ENCODE measurements at regions not wholly inside any gene's neighbourhood (a gene's known extent, or its start where the extent isn't known, plus 50 kb on each side); places are given as distances from the start of the nearest gene placed in this dataset.
"Not testable (repeated sequence)": the region's sequence is repeated elsewhere in the genome, so short reads cannot be mapped to it uniquely, and the experiment has no call there.

DNA sequence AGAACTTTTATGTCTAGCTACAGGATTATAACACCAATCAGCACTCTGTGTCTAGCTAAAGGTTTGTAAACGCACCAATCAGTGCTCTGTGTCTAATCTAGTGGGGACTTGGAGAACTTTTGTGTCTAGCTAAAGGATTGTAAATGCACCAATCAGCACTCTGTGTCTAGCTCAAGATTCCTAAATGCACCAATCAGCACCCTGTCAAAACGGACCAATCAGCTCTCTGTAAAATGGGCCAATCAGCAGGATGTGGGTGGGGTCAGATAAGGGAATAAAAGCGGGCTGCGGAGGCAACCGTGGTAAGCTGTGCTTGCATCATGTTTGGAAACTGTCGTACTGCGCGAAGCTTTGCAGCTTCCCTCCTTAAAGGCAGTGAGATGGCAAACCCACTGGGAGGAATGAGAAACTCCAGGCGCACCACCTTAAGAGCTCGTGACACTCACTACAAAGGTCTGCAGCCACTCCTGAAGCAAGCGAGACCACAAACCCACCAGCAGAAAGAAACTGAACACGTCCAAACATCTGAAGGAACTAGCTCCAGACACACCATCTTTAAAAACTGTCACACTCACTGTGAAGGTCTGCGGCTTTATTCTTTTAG, 112.1 kb upstream of the DUSP22 start:
- not testable (repeated sequence) for DNase-seq (ENCODE audit: low spot score)

DNA sequence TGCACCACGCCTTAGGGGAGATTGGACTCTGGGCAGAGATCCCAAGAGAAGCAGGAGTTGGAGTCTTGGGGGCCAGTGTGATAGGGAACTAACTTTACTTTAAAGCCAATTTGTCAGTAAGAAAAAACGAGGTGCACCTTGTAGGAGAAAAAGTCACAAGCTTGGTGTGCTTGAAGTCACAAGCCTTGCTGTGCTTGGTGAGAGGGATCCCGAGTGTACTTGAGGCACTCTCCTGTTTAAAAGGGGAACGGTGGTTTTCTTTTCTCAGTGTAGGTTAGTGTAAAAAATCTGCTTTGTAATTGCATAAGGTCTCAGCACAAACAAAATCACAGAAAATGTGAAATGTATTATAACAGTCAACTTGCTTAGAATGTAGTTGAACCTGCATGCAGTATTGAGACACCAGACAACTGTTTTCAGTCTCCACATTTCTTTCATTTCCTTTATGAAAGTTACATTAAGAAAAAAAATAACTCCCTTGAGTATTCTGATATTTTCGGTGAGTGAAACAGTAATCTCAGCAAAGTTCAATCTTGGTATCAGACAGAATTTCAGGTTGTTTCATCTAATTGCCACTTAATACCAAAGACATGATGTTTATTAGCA, 111.1 kb upstream of the DUSP22 start:
- DNase-seq (ENCODE audit: low spot score) = no peak

DNA sequence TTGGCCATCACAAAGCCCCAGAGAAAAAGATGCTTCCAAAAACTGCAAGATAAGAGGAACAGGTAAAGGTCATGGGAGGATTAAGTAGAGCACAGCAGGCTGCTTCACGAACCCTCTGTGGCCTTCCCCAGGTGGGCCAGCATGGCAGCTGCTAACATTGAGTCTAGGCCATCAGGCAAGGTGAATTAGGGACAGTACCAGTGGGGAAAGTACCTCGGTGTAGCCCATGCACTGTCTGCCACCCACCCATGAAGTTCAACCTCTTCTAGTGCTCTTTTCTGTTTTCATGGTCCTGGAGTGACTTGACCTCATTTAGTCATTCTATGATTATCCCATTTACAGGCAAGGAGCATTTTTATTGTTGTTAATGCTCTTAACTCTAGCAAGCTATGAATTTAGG, 108.6 kb upstream of the DUSP22 start:
- no peak for DNase-seq (ENCODE audit: low spot score)

DNA sequence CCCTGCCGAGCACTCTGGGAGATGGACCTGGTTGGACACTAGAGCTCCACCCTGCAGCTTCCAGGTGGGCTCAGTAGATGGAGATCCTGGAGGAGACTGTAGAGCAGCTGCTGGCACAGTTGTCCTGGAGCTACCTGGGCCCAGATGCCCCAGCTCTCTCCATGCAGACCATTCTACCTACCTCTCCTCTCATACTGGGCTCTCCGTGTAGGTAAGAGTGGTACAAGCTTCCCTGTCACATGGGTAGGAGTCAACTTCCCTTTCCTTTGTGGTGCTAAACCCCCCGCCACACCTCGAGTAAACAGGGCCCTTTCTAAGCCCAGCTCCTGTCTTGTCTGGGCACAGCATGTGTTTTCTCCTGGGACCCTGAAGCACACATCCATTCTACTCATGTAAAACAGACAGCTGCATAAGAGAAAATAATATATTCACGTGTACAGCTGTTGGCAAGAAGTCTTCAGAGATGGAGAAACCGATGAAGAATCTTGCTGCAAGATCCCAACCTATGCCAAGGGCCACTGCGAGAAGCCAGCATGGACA, 108.1 kb upstream of the DUSP22 start:
- DNase-seq (ENCODE audit: low spot score) = no peak

DNA sequence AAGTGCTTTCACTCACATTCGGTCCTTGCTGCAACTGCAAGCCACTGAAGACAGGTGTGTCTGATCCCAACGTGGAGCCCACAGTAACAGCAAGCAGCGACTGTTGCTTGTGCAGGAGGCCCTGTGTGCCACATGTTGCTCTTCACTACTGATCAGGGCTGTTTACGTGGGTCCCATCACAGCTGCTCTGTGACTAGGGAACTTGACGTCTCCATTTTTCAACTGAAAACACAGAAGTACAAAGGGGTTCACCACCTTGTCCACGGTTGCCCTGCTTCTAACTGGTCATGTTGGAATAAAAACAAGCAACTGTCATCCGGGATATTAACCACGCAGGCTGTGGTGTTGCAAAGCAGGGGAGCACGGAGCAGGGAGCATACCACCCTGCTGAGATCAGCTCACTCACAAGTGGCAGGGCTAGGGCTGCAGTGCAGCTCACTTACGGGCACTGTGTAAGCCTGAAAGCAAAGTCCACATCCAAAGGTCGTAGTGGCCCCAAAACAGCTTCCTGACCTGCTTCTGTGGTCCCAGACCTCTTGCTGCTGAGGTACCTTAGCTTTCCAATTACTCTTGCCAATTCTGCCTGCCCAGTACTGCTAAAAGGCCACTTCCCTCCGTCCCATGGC, 105.8 kb upstream of the DUSP22 start:
- peak; percentile 48 for DNase-seq (ENCODE audit: low spot score)

DNA sequence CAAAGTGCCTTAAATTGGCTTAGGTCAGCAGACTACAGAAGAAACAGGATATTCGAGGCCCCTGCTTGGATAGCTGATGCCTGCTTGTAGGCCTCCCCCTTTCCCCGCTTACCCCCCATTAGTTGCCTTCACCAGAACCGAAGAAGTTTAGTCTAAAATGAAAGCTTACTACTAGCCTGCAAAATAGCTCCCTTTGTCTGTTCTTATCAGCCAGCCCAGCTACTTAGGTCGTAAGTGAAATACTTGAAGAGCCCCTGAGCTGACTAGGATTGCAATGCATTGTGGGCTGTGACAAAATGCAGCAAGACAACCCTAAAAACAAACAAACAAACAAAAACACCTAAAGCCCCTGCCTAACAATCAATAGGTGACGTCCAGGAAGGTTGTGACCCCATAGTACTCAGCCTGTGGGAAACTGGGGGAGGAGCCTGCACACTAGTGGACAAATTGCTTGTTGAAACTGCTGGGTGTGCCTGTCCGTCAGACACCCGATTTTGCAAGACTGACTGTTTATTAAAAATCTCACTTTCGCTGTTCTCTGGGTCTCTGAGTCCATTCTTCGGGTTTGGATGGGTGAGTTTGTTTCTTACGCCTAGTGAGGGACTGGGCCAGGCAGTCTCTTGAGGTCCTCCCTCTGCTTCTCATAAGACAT, 105.0 kb upstream of the DUSP22 start:
- DNase-seq (ENCODE audit: low spot score) = no peak

DNA sequence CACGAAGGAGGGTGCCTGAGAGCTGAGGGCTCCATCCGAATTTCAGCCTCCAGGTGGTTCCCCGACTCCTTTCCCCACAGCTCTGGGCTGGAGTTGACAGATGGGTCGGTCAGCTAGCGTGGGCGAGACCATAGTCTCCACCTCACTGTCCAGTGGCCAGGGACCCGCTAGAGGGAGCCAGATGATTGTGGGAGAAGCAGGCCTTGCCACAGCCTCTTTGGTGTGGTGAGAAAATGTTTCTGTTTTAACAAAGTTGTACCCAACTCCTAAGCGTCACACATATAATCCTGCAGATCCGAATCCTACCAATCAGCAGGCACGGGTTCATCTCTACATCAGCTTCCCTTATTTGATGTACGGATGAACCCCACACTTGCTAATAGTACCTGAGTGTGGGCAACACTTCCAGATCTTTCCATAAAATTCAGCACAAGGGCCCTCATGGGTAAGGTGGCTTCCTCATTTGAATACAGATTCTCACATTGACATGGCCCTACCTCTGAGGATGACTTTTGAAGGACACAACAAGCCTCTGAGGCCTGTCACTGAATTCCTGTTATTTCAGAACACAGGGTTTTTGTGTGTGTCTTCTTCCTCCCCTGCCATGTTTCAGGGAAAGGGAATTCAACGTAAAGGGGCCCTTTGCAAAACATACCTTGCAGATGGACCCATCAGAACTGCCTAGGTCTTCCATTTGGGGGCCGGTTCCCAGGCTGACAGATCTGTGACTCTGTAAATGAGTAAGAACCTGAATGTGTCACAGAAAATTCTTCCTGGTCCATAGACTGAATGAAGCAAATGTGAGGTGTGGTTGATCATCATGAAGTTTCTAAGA, 103.2 kb upstream of the DUSP22 start:
- DNase-seq (ENCODE audit: low spot score) = peak; percentile 86

DNA sequence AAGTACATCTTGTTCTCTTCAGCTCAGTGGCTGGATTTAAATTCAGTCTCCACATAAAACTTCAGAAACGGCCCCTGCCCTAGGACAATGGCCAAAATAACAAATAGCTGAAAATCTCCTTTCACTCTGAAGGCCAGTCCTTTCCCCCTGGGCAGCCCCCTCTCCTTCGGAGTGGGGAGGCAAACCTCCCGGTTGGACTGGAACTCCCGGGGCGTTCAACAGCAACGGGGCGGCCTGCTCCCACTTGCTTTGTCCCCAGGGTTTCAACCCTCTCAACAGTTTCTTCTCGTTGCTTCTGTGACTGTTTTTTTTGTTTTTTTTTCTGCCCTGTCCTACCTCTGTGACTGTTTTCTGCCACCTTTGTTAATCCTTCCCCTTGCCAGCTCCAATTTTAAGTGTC, 102.6 kb upstream of the DUSP22 start:
- DNase-seq (ENCODE audit: low spot score) = no peak

DNA sequence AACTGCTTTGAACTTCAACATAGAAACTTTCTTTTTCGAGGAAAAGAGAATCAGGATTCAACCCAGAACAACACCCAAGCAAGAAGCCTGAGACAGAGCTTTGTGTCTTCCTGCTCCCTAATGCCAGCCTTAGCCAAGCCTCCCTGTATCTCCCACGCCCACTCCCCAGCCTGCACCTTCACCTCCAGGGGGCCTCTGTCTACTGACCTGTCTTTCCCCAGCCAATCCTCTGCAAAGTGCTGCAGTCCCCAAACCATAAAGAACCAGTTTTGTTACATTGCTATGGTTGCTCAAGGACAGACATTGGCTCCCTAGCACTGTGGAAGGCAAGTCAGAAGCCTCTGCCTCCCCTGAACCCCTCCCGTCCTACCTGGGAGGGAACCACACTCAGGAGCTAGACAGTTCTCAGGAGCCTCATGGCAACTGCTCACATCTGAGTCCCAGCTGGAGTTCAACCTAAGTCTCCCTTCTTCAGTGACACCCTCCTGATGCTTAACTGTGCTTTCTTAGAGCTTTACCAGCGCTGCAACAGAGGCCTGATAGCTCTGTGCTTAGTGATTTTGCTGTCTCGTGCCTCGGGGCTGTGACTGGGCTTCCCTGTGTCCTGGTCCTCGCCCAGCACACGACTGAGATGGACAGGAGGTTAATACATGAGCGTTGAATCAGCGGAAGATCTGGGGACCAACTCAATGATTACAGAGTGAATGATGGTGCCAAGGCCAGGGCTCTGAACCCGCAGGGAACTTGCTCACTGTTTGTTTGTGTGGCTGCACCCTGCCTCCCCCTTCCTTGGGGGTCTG, 101.5 kb upstream of the DUSP22 start:
- no peak for DNase-seq (ENCODE audit: low spot score)

DNA sequence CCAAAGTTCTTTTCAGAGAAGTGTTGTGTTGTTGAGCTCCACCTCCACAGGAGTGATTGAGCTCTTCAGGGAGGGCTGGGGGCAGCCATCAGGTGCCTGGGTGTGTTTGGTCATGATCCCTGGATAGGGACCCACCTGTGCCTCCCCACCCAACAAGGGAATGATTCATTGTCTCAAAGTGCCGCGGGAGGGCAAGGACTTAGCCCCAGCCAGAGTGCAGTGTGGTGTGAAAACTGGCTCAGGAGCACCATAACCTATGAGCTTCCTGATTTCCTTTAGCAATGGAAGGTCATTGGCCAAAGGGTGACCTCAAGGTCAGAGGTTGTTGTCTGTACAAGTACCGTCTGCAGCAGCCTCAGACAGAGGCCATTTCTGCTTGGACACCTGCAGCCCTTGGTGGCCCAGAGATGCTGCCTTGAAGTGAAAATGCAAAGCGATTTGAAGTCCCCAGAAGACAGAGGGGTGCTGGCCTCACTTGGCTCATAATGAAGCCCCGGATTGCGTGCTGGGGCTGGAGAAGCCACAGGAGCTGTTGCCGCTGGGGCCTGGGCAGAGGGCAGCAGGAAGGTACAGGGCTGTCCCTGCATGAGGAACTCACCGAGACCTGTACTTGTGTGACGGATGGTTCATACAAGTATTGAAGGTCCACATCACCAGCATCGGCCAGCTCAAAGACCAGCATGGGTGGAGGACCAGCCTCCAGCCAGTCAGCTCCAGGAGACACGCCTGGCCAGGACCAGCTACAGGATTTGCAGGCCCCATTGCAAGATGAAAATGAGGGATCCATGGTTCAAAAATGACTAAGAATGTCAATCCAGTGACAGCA, 100.6 kb upstream of the DUSP22 start:
- DNase-seq (ENCODE audit: low spot score) = no peak

DNA sequence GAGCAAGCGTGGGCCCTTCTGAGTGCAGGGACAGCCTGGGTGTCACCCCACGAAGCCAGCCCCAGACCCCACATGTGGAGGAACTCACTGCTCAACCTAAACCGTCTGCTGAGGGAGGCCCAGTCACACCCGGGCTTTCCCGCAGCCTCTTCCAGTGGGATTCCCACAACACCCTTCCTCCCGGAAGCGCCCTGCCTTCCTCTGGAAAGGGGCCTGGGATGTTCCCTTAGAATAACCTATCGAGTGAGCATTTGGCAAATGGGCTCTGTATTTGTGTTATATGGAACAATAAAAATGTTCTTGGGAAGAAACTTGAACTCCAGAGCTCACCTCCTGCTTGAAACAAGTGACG, 100.0 kb upstream of the DUSP22 start:
- DNase-seq (ENCODE audit: low spot score) = no peak

DNA sequence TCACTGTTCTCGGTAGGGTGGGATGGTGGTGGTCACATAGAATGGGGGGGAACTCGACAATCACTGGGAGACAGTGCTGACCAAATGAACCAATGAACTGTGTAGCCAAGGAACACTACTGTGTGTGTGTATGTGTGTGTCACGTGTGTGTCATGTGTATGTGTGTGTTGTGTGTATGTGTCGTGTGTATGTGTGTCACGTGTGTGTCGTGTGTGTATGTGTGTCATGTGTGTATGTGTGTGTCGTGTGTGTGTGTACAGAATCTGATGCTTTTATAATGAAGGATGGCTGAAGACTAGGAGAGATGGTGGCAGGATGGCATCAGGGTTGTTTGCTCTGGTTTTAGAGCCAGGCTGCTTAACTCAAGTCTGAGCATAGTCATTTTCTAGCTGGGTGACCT, 99.1 kb upstream of the DUSP22 start:
- DNase-seq (ENCODE audit: low spot score) = no peak

DNA sequence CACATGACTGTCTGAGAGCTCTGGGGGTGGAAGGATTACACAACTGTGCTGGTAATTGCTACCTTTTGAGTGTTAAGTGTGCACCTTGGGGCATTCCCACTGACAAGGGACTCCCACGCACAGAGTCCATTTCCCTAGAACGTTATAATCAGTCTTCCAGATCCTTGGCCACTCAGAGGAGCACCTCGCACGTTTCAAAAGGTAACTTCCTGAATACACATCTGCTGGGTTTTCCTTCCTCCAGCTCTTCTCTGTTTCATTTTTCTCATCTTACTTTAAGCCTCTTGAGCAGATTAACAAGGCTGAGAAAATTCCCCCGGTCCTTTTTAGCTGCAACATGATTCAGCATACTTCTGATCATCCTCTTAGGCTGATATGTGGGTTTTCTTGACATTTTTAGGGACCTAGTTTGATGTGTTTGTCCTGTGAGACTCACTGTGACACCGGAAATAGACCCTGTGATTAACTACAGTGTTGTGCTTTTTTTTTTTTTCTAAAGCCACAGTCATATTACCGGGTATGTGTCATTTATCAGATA, 98.4 kb upstream of the DUSP22 start:
- DNase-seq (ENCODE audit: low spot score) = no peak

DNA sequence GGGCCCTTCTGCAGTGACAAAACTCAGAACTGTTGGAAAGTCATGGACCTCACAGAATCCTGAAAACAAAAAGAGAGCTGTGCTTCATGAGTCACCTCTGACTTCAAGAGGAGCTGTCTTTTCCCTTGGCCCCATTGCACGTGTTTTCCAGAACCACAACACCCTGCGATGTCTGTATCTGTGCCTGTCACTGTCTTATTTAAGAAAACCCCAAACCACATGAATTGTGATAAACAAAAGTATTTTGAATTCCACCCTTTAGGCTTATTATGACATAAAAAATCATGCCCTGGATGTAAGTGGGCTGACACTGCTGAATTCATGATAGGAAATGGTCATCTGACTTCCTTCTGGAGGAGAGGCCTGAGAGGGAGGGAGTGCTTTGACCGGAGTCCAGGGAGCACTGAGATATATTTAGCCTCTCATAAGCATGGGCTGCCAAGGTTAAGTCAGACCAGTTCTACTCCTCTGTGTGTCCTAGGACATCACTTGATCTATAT, 96.4 kb upstream of the DUSP22 start:
- peak; percentile 72 for DNase-seq (ENCODE audit: low spot score)

DNA sequence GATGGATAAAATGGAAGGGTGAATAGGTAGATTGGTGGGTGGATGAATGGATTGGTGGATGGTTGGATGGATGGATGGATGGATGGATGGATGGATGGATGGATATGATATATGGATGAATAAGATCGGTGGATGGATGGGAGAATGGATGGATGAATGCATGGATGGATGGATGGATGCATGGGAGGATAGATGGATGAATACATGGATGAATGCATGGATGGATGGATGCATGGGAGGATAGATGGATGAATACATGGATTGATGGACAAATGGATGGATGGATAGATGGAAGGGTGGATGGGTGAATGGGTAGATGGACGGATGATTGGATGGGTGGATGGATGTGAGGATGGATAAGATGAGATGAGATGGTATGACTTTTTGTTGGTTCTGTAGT, 95.7 kb upstream of the DUSP22 start:
- DNase-seq (ENCODE audit: low spot score) = no peak

DNA sequence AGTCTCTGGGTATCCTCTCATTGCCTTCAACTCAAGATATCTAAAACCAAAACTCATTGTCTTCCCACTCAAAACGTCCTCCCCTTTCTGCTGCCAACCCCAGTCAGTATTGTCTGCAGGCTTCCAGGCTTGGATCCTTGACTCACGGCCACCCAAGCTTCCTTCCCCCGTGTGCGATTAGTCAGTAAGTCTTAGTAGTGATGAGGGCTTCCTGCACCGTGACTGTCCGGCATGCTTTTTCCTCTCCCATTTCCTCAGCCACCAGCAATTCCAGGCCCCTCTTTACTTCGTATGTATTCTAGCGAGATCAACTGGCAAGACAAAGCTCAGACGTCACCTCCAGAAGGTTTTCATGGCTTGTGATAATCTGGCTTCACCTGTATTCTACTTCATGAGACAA, 88.6 kb upstream of the DUSP22 start:
- no peak for DNase-seq (ENCODE audit: low spot score)

DNA sequence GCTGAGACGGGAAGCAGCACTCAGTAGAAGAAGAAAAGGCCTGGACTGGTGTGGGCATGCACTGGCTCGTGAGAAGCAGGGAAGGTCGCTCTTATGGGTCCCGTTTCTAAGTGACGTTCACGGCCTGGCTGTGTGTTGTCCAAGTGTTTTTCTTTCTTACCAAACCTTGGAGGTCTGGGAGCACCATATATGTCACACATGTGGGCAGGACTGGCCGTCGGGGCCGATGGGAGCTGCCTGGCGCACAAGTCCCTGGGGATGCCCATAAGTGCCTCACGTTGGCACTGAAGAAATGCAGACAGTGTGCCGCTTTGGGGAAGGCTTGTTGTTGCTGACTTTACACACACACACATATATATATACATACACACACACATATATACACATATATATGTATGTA, 86.0 kb upstream of the DUSP22 start:
- DNase-seq (ENCODE audit: low spot score) = no peak

DNA sequence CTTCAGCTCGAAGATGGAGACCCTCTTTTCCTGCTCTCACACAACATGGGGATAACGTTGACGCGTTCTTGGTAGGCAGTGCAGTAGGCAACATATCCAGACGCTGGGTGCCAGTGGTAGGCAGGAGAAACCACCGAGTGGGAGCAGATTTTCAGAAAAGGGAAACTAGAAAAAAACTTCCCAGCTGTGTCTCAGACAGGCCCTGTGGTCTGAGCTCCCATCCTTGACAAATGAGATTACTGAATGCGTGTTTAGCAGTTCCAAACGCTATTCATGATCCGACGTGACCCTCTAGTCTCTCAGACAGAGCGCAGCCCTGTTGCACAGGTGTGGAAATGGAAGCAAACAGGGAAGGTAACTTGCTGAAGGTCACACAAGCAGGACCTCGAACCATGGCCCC, 83.9 kb upstream of the DUSP22 start:
- DNase-seq (ENCODE audit: low spot score) = no peak

DNA sequence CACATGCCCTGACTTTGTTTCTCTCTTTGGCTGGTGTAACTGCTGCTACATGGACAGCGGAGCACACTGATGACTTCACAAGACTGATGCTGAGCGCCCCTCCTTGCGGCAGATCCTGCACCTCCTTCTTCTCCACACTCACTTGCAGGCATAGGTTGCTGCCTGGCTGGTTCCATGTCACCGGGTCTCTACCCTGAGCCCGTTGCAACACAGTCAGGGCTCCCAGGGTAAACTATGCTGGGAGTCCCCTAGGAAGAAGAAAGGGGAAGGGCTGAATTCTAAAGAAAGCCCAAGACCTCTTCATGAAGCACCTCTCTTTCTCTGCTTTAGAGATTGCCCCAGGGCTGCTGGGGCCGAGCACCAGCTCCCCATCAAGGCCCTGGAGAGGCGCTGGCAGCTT, 83.3 kb upstream of the DUSP22 start:
- DNase-seq (ENCODE audit: low spot score) = no peak

Data from umbilical cord (tissue), 1 donor.